ENCODE measurements at regions not wholly inside any gene's neighbourhood (a gene's known extent, or its start where the extent isn't known, plus 50 kb on each side); places are given as distances from the start of the nearest gene placed in this dataset.

DNA sequence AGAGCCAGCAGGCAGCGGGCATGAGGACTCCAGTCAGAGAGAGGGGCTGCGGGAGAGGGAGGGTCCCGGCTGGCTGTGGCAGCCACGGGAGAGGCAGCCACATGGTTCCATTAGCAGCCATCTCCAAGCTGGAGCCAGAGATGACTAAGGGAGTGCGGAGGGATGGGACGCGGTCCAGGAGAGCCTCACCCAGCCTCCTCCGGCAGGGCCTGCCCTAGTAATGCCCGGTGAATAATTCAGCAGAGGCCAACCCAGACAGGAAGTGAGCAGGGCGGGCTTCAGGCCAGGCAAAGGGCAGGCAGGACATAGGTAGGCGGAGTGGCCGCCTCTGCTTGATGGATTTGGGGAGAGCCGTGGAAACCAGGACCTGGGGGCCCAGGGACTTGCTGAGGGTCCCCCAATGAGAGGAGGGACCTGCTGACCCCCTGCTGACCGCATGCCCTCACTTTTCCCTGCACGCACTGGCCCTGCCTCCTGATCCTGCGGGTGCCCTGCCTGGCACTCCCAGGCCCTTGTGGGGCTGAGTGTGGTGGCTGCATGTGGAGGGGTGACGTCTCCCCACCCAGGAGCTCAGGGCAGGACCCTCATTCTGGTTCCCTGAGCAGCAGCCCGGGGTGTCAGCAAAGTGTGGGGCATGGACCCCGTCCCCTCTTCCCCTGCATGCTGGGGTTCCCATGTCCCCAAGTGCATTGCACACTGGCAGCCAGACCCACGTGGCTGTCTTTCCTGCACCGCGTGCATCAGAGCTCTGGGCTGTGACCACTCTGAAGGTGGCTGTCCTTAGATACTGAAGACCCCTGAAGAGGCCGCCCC, 51.8 kb upstream of the SLCO4A1 start:
- TF ChIP-seq, protein P1, sequence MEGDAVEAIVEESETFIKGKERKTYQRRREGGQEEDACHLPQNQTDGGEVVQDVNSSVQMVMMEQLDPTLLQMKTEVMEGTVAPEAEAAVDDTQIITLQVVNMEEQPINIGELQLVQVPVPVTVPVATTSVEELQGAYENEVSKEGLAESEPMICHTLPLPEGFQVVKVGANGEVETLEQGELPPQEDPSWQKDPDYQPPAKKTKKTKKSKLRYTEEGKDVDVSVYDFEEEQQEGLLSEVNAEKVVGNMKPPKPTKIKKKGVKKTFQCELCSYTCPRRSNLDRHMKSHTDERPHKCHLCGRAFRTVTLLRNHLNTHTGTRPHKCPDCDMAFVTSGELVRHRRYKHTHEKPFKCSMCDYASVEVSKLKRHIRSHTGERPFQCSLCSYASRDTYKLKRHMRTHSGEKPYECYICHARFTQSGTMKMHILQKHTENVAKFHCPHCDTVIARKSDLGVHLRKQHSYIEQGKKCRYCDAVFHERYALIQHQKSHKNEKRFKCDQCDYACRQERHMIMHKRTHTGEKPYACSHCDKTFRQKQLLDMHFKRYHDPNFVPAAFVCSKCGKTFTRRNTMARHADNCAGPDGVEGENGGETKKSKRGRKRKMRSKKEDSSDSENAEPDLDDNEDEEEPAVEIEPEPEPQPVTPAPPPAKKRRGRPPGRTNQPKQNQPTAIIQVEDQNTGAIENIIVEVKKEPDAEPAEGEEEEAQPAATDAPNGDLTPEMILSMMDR (IDR thresholded peaks at IDR 0.05; ENCODE audit: insufficient read depth, low read depth, low read length, missing control alignments) = no peak
- no peak overlapping the region for H3K4me3 ChIP-seq (ENCODE audit: low read depth, low read length)
- no peak for DNase-seq (ENCODE audit: low read depth)

DNA sequence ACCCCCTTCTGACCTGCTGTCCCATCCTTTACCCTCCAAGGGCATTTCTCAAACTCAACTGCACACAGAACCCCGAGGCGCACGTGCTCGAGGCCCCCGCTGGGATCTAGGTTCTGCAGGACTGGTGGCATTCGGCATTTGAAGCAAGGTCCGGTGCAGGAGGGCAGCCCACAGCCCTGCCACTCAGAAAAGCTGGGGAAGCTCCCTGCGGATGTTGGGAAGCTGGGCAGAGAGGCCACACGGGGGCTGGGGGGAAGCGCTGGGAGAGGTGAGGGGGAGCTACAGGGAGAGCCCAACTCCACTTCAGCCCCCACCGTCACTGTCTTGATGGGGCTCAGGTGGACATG, 51.2 kb upstream of the SLCO4A1 start:
- no peak overlapping the region for H3K4me3 ChIP-seq (ENCODE audit: low read depth, low read length)
- TF ChIP-seq, protein P1 (IDR thresholded peaks at IDR 0.05; ENCODE audit: insufficient read depth, low read depth, low read length, missing control alignments) = no peak
- no peak for DNase-seq (ENCODE audit: low read depth)

DNA sequence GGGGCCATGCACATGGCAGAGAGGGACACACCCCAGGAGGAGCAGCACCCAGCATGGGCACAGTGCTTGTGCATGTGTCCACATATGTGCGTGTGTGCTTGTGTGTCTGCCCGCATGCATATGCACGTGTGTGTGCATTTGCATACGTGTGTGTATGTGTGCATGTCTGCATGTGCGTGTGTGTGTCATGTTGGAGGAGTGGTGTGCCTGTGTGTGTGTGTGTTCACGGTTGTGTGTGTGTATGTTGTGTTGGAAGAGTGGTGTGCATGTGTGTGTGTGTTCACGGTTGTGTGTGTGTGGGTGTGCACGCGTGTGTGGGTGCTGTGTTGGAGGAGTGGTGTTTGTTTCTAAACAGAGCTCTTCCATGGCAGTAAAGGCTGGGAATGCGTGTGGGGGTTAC, 50.7 kb upstream of the SLCO4A1 start:
- DNase-seq (ENCODE audit: low read depth) = no peak
- no peak overlapping the region for H3K4me3 ChIP-seq (ENCODE audit: low read depth, low read length)
- TF ChIP-seq, protein P1 (IDR thresholded peaks at IDR 0.05; ENCODE audit: insufficient read depth, low read depth, low read length, missing control alignments) = no peak

All from GM12865 (cell line).